ENCODE measurements at regions not wholly inside any gene's neighbourhood (a gene's known extent, or its start where the extent isn't known, plus 50 kb on each side); places are given as distances from the start of the nearest gene placed in this dataset.

- intact Hi-C loops (cut with micrococcal nuclease): no loop called here
Observed at GRCh38 chr18:51531501-51531900, 334.0 kb upstream of the MEX3C start.

GRCh38 chr18:51537487-51537886, 340.0 kb upstream of the MEX3C start:
- DNase-seq (ENCODE audit: low read depth, low spot score) (no peak), ATAC-seq (no peak)
- ChIA-PET CTCF (no interaction called here), POLR2A (no interaction called here), RAD21 (ENCODE audit: low non-redundant PET in 1 of 2, low total read pairs in 2 of 2, uncharacterized antibody in 2 of 2, unreplicated experiment in 2 of 2) (no interaction called here)
- Histone ChIP-seq H4K20me1 (ENCODE audit: insufficient read depth) (no peaks in the 10 kb centered on the region), H3K27me3 (ENCODE audit: insufficient read depth, low read length) (no peaks in the 10 kb centered on the region), H3K4me3 (replicated peaks in 1 of 2; ENCODE audit: low read depth in 1 of 2, low read length in 2 of 2) (no peak overlapping the region), H3K9me3 (ENCODE audit: control insufficient read depth in 1 of 2, insufficient read depth in 1 of 2, low read depth in 1 of 2, low read length in 2 of 2) (no peaks in the 10 kb centered on the region), H3K4me2 (ENCODE audit: low read length) (no peak overlapping the region), H3K36me3 (ENCODE audit: control insufficient read depth in 1 of 2, insufficient read depth in 2 of 2, low read length in 2 of 2) (no peaks in the 10 kb centered on the region), H3K27ac (ENCODE audit: low read depth, low read length) (no peak overlapping the region), H3K9ac (ENCODE audit: low read length) (no peak overlapping the region), H2AFZ (ENCODE audit: low read depth, low read length, poor library complexity, severe bottlenecking) (no peak overlapping the region), H3K9me2 (ENCODE audit: insufficient read depth) (no peaks in the 10 kb centered on the region), H3K79me2 (ENCODE audit: insufficient read depth, low read length) (no peaks in the 10 kb centered on the region), H3K4me1 (ENCODE audit: control insufficient read depth in 1 of 2, insufficient read depth in 2 of 2, low read length in 2 of 2) (no peaks in the 10 kb centered on the region)
- no TSS peak for BruUV-seq (replicated peaks)
- TF ChIP-seq CBX3 (IDR thresholded peaks at IDR 0.05; ENCODE audit: low read depth): no peak
- TF ChIP-seq CEBPB (IDR thresholded peaks at IDR 0.05; ENCODE audit: low read depth): no peak
- no peak for TF ChIP-seq ELF1 (IDR thresholded peaks at IDR 0.05; ENCODE audit: borderline replicate concordance, low read depth)
- no peak for TF ChIP-seq CTCF (IDR thresholded peaks at IDR 0.05 in 2 of 3, conservative IDR thresholded peaks at IDR 0.05 in 1 of 3; ENCODE audit: borderline replicate concordance in 1 of 3, insufficient read depth in 1 of 3, low read depth in 2 of 3, low read length in 2 of 3)
- no peak for TF ChIP-seq TCF7L2 (IDR thresholded peaks at IDR 0.05; ENCODE audit: borderline replicate concordance, extremely low read depth, insufficient read depth, insufficient read length)
- no peak for TF ChIP-seq MAX (IDR thresholded peaks at IDR 0.05)
- intact Hi-C loops (cut with micrococcal nuclease): no loop called here

More at GRCh38 chr18:51531501-51531900, 334.0 kb upstream of the MEX3C start:
- H3K79me2 ChIP-seq (ENCODE audit: insufficient read depth, low read length): no peaks in the 10 kb centered on the region
- no peak for TF ChIP-seq ATF3 (IDR thresholded peaks at IDR 0.05)
- TF ChIP-seq CEBPB (IDR thresholded peaks at IDR 0.05; ENCODE audit: low read depth): no peak
- BruUV-seq (replicated peaks): no TSS peak
- H3K9me2 ChIP-seq (ENCODE audit: insufficient read depth): no peaks in the 10 kb centered on the region
- H3K9me3 ChIP-seq (ENCODE audit: control insufficient read depth in 1 of 2, insufficient read depth in 1 of 2, low read depth in 1 of 2, low read length in 2 of 2): no peaks in the 10 kb centered on the region
- no peak overlapping the region for H2AFZ ChIP-seq (ENCODE audit: low read depth, low read length, poor library complexity, severe bottlenecking)
- no peaks in the 10 kb centered on the region for H3K27me3 ChIP-seq (ENCODE audit: insufficient read depth, low read length)
- RAD21 ChIA-PET (ENCODE audit: low non-redundant PET in 1 of 2, low total read pairs in 2 of 2, uncharacterized antibody in 2 of 2, unreplicated experiment in 2 of 2): no interaction called here
- POLR2A ChIA-PET: no interaction called here
- no peaks in the 10 kb centered on the region for H4K20me1 ChIP-seq (ENCODE audit: insufficient read depth)
- no peak overlapping the region for H3K4me2 ChIP-seq (ENCODE audit: low read length)
- H3K4me1 ChIP-seq (ENCODE audit: control insufficient read depth in 1 of 2, insufficient read depth in 2 of 2, low read length in 2 of 2): no peaks in the 10 kb centered on the region
- CTCF ChIA-PET: no interaction called here
- no peak overlapping the region for H3K9ac ChIP-seq (ENCODE audit: low read length)
- no peak overlapping the region for H3K4me3 ChIP-seq (replicated peaks in 1 of 2; ENCODE audit: low read depth in 1 of 2, low read length in 2 of 2)
- ATAC-seq: no peak
- H3K27ac ChIP-seq (ENCODE audit: low read depth, low read length): no peak overlapping the region
- H3K36me3 ChIP-seq (ENCODE audit: control insufficient read depth in 1 of 2, insufficient read depth in 2 of 2, low read length in 2 of 2): no peaks in the 10 kb centered on the region
- no peak for DNase-seq (ENCODE audit: low read depth, low spot score)

All from HCT116 (cell line).